HG03558 (cell line): ENCODE measurements at regions not wholly inside any gene's neighbourhood (a gene's known extent, or its start where the extent isn't known, plus 50 kb on each side); places are given as distances from the start of the nearest gene placed in this dataset.
"Not testable (repeated sequence)": the region's sequence is repeated elsewhere in the genome, so short reads cannot be mapped to it uniquely, and the experiment has no call there.

Experiments used
- ATAC-seq: cut with Tn5 transposase; IDR thresholded peaks from one replicate; pipeline ENCODE4 v1.9.1; 2021; ENCODE audit warnings: moderate number of reproducible peaks; ENCODE audit not compliant: unreplicated experiment; ENCODE audit errors: extremely low read depth

GRCh38 chr1:73671530-73671929 is 526.4 kb downstream of the LRRIQ3 start:
- ATAC-seq, result no peak

- ATAC-seq, result not testable (repeated sequence)
Observed at GRCh38 chr1:73667959-73668358, 530.0 kb downstream of the LRRIQ3 start.

- ATAC-seq, result no peak
Observed at GRCh38 chr1:73662526-73662925, 535.5 kb downstream of the LRRIQ3 start.

GRCh38 chr1:73659136-73659535 is 538.8 kb downstream of the LRRIQ3 start:
- ATAC-seq, result no peak

GRCh38 chr1:73654714-73655113 is 543.3 kb downstream of the LRRIQ3 start:
- ATAC-seq, result no peak

- no peak for ATAC-seq
Observed at GRCh38 chr1:73644198-73644597, 553.8 kb downstream of the LRRIQ3 start.

GRCh38 chr1:73639494-73639893 is 558.5 kb downstream of the LRRIQ3 start:
- no peak for ATAC-seq

- no peak for ATAC-seq
Observed at GRCh38 chr1:73637264-73637663, 560.7 kb downstream of the LRRIQ3 start.

GRCh38 chr1:73635021-73635420 is 563.0 kb downstream of the LRRIQ3 start:
- ATAC-seq, result no peak

GRCh38 chr1:73627723-73628122 is 570.3 kb downstream of the LRRIQ3 start:
- no peak for ATAC-seq

- ATAC-seq, result no peak
Observed at GRCh38 chr1:73626326-73626725, 571.6 kb downstream of the LRRIQ3 start.

GRCh38 chr1:73623946-73624345 is 574.0 kb downstream of the LRRIQ3 start:
- ATAC-seq, result no peak

- no peak for ATAC-seq
Observed at GRCh38 chr1:73617145-73617544, 580.8 kb downstream of the LRRIQ3 start.

- no peak for ATAC-seq
Observed at GRCh38 chr1:73611681-73612080, 586.3 kb downstream of the LRRIQ3 start.

GRCh38 chr1:73604739-73605138 is 593.2 kb downstream of the LRRIQ3 start:
- ATAC-seq, result no peak

- no peak for ATAC-seq
Observed at GRCh38 chr1:73604211-73604610, 593.8 kb downstream of the LRRIQ3 start.

GRCh38 chr1:73593804-73594203 is 604.2 kb downstream of the LRRIQ3 start:
- no peak for ATAC-seq

GRCh38 chr1:73593364-73593763 is 604.6 kb downstream of the LRRIQ3 start:
- ATAC-seq, result no peak

- ATAC-seq, result no peak
Observed at GRCh38 chr1:73587080-73587479, 610.9 kb downstream of the LRRIQ3 start.

- no peak for ATAC-seq
Observed at GRCh38 chr1:73577206-73577605, 620.8 kb downstream of the LRRIQ3 start.

GRCh38 chr1:73576083-73576482 is 621.9 kb downstream of the LRRIQ3 start:
- ATAC-seq, result no peak

GRCh38 chr1:73564294-73564693 is 633.7 kb downstream of the LRRIQ3 start:
- no peak for ATAC-seq

- ATAC-seq, result no peak
Observed at GRCh38 chr1:73556270-73556669, 641.7 kb downstream of the LRRIQ3 start.
